GM18907 (cell line): ENCODE measurements at regions not wholly inside any gene's neighbourhood (a gene's known extent, or its start where the extent isn't known, plus 50 kb on each side); places are given as distances from the start of the nearest gene placed in this dataset.
"Not testable (repeated sequence)": the region's sequence is repeated elsewhere in the genome, so short reads cannot be mapped to it uniquely, and the experiment has no call there.

Experiments
- ATAC-seq: cut with Tn5 transposase; IDR thresholded peaks from one replicate; pipeline ENCODE4 v1.9.1; 2021; ENCODE audit warnings: mild to moderate bottlenecking, moderate library complexity; ENCODE audit not compliant: unreplicated experiment

GRCh38 chr3:69688400-69688799 is 50.9 kb upstream of the MITF start:
- no peak for ATAC-seq

DNA sequence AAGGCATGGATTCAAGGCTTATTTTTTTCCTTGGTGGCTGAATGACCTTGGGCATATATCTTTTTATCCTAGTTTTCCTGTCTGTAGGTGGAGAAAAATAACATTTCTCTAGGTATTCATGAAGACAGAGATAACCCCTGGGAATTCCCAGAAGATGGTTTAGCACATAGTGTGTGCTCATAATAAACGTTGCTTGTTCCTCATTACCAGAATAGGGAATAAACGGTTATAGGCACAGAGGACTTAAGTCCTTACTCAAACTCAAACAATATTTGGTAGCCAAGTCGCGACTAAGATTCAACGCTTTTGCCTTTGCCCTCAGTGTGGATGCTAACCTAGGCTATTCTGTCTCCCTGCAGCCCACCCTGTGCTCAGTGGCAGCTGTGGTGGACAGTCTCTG is 51.6 kb upstream of the MITF start:
- no peak for ATAC-seq

DNA sequence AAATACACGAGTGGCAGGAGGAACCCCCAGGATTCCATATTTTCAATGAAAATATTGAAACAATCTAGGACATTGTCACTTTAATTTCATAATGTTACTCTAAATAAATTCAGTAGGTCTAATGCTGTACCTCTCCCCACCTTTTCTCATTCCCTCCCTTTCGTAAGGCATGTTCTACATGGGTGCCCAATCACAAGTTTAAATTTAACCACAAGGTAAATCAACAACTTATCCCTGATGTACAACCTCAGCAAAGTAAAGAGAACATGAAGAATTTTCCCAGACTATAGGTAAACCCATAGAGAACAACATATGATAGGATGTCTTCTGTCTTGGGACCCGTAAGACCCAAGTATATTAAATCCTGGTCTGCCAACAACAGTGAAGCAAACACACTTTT is 53.2 kb upstream of the MITF start:
- ATAC-seq: no peak

DNA sequence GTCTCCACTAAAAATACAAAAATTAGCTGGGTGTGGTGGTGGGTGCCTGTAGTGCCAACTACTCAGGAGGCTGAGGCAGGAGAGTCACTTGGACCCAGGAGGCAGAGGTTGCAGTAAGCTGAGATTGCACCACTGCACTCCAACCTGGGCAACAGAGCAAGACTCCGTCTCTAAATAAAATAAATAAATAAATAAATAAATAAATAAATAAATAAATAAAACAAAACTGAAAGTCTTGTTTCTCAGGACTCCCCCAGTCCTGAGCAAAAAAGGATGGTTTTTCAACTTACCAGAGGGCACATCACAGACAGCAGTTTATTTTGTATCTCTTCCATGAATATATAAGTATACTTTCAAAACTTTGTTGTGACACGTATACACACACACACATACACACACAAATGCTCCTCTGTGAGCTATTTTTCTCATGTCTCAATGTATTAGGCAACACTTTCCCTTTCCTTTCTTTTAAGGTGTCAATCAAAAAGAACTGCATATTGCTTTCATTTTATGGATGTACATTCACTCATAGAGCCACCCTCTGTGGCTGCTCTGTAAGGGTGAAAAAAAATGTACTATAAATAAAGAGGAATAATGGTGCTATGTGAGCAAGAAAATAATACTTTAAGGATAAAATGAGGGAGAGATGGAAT is 54.8 kb upstream of the MITF start:
- no peak for ATAC-seq

GRCh38 chr3:69683082-69683806 is 56.0 kb upstream of the MITF start:
- no peak for ATAC-seq

DNA sequence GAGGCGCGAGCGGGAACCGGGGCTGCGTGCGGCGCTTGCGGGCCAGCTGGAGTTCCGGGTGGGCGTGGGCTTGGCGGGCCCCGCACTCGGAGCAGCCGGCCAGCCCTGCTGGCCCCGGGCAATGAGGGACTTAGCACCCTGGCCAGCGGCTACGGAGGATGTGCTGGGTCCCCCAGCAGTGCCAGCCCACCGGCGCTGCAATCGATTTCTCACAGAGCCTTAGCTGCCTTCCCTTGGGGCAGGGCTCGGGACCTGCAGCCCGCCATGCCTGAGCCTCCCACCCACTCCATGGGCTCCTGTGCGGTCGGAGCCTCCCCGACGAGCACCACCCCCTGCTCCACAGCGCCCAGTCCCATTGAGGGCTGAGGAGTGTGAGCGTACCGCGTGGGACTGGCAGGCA is 61.8 kb upstream of the MITF start:
- ATAC-seq: not testable (repeated sequence)

DNA sequence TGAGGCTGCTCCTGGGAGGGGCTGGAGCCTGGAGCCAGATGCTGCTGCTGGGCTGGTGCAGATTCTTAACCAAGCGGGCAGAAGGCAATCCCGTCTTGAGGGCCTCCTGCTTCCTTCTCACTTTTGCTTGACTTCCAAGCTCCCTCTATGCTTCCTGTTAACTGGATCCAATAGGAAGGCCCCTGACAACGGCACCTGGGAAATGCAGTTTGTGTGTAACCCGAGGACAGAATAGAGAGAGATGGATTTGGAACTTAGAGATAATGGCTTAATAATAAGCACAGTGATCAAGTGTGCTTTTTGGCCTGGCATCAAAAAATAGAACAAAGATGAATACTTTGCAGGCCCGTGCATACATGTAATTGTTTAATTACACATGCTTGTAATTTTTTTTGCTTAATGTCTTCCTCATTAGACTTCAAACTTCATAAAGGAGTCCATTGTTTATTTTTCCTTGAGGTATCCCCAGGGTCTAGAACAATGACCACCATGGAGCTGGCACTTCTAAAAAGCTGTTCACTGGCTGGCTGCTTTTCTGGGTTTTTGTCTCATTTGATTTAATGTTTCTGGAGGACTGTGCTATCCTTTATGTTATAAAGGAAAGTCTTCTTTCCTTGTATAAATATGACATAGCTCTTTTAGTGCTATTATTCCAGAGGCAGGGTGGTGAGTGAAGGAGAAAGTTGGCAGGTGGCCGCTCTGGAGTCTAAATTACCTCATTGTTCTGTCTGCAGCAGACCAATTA is 63.3 kb upstream of the MITF start:
- ATAC-seq: no peak

GRCh38 chr3:69674752-69675151 is 64.5 kb upstream of the MITF start:
- no peak for ATAC-seq

DNA sequence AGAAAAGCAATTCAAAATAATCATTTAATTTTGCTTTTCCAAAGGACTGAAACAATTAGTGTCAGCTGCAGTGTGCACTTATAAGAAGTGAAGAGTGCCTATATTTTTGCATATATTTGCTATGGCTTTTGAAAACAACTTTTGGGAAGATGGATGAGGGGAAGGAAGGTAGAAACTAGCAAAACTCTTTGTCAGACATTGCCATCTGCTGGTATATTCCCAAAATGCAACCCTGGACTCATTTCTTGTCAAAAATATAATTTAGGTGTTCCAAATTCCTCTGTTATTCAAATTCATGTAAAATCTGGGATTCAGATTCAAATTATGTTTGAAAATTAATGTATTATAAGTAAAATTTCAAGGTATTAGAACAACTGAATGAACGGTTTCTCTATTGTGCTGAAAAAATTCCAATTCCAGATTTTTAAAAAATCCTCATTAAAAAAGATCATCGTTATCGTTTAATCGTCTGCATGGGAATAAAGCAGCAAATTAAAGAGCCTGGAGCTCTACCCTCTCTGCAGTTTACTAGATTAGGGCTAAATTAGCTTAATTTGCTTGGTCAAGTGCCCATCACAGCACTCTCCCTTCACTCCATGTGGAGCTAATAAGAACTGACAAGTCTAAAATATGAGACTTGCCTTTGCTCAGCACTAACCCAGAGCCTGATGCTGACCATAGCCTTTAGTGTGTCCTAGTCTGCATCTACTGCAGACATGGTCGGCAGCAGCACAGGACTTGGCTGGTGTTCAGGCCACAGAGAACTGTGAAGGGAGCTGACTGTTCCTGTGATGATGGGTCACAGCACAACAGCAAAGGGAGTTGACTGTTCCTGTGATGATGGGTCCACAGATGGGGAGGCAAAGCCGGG is 67.9 kb upstream of the MITF start:
- no peak for ATAC-seq

- no peak for ATAC-seq
These were observed 70.2 kb upstream of the MITF start for GRCh38 chr3:69669070-69669469.

DNA sequence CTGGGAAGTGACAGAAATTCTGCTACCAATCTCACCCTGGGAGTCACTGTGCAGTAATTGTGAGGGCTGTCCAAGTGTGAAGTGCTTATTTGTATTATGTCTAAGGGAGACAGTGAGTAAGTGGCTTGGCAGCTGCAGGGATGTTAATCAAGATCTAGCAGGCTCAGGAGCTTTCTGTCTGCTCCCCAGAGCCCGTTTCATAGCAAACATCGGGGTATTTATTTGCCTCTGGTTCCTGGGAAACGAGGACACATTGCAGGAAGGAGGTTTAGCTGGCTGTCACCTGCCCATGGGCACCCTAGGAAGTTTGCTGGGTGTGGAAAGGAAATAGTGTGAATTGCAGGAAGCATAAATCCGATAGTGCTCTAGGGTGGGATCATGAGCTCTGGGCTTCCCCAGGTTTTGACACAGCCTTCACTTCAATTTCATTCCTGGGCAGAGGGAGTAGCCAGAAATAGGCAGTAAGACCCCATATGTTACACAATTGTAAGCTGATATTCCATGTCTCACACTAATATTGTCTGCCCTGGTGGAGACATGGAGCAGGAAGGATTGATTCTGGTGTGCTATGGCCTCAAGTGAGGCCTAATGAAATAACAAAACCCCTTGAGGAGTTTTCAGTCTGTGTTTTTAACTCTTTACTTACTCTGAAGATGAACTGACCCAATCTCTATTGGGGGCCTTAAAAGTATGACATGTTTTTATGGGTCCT is 74.1 kb upstream of the MITF start:
- ATAC-seq: no peak

DNA sequence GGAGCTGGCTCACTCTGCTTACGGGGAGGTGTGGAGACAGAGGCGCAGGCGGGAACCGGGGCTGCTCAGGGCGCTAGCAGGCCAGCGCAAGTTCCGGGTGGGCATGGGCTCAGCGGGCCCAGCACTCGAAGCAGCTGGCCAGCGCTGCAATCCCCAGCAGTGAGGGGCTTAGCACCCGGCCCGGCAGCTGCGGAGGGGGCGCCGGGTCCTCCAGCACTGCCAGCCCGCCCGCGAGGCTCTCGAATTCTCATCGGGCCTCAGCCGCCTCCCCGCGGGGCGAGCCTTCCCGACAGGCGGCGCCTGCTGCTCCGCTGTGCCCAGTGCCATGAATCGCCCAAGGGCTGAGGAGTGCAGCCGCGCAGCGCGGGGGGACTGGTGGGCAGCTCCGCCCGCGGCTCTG is 78.6 kb upstream of the MITF start:
- ATAC-seq: no peak

GRCh38 chr3:69659180-69659910 is 79.9 kb upstream of the MITF start:
- no peak for ATAC-seq

GRCh38 chr3:69658514-69659140 is 80.6 kb upstream of the MITF start:
- ATAC-seq: no peak

- ATAC-seq: not testable (repeated sequence)
These were observed 82.2 kb upstream of the MITF start for GRCh38 chr3:69657030-69657429.

- no peak for ATAC-seq
These were observed 87.5 kb upstream of the MITF start for GRCh38 chr3:69651765-69652164.

DNA sequence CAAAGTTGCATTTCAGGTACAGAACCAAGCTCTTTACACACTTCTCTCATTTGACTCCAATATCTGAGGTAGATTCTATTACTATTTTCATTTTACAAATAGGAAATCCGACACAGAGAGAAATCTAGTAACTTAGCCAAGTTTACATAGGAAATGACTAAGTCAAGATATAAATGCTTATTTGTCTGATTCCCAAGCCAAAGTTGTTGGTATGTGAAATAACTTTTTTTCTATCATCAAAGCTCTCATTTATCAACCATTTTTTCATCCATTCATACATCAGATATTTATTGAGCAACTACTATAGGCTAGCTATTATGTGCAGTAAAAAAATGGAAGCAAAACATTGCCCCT is 89.2 kb upstream of the MITF start:
- no peak for ATAC-seq

- no peak for ATAC-seq
These were observed 89.9 kb upstream of the MITF start for GRCh38 chr3:69649120-69650065.
